ENCODE measurements at regions not wholly inside any gene's neighbourhood (a gene's known extent, or its start where the extent isn't known, plus 50 kb on each side); places are given as distances from the start of the nearest gene placed in this dataset.
"Not testable (repeated sequence)": the region's sequence is repeated elsewhere in the genome, so short reads cannot be mapped to it uniquely, and the experiment has no call there.

DNA sequence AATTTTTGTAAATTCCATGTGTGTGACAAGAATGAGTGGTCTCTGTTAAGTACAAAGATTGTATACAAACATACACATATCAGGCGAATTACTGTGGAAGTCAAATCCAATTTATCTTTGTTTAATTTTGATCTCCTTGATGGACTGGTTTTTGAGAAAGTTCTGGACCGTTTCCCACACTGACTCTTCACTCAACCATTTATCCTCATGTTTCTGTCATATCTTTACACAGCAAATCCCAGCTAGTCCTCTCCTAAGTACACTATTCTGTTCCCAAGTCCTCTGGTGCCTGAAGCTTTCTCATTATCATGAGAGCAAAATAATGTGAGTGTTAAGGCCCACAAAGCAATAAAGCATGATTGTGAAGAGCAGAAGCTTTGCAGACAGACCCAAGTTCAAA is 189.9 kb downstream of the WNT5A start:
- no peak for DNase-seq

DNA sequence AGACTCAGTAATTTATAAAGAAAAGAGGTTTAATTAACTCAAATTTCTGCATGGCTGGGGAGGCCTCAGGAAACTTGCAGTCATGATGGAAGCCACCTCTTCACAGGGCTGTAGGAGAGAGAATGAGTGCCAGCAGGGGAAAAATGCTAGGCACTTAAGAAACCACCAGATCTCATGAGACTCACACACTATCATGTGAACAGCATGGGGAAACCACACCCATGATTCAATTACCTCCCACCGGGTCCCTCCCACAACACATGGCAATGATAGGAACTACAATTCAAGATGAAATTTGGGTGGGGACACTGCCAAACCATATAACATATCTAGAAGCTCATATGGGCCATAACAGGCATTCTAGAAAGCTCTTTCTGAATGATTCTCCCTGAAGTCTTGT is 190.3 kb downstream of the WNT5A start:
- no peak for DNase-seq

DNA sequence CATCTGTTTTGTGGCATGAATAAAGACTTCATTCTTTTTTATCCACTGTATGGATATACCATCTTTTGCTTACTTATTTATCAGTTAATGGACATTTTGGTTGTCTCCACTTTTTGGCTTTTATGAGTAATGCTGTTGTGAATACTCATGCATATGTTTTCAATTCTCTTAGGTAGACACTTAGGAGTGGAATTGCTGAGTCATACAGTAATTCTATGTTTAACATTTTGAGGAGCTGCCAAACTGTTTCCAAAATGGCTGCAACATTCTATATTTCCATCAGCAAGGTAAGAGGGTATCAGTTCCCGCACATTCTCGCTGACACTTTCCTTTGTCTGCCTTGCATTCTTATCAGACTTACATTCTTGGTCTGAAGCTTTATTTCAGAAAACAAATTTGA is 191.1 kb downstream of the WNT5A start:
- DNase-seq: no peak

DNA sequence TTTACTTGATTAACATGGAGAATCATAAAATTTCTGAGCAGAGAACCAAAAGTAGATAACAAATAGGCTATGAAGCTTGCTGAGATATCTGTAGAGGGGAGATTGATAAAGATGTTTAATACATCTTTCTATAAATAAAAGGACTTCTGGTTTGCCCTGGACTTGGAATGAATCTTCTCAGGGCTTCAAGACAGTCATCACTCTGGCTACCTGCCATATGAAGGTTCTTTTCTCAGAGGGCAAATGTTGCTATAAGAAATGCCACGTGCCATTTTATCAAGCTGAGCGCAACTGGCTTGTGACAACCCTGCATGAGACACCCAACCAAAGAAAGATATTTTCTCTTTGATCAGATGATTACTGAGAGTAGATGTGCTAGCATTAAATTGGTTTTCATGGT is 192.5 kb downstream of the WNT5A start:
- no peak for DNase-seq

DNA sequence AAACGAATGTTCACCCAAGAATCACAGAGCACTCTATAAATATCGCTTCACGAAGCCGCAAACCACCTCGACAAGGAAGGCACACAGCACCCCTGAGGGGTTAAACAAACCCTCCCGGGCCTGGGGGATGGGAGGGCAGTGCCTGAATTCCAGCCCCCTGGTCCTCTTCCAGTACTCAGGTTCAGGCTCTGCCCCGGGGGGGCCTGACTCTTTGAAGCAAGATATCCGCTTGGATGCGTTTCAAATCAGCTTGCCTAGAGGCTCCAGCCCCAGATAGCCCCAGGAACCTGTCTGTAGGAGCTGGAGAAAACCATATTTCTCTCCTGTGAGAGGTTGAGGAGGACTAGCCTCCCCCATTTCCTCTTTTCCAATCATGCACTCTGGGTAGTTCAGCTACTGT is 194.7 kb downstream of the WNT5A start:
- no peak for DNase-seq

DNA sequence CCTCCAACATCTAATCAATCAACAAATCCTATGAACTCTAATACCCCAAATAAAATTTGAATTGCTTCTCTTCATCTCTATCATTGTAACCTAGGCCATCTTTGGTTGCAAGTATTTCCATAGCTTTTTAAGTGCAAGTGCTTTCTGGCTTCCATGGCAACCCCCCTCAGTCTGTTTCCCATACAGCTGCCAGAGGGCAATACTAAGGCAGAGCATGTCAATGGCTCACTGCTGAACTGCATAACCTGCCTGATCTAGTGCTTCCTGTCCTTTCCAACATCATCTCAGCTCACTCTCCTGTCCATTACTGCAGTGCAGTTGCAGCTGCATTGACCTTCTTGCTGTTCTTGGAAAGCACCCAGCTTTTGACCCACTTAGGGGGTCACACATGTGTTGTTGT is 198.4 kb downstream of the WNT5A start:
- DNase-seq: no peak

DNA sequence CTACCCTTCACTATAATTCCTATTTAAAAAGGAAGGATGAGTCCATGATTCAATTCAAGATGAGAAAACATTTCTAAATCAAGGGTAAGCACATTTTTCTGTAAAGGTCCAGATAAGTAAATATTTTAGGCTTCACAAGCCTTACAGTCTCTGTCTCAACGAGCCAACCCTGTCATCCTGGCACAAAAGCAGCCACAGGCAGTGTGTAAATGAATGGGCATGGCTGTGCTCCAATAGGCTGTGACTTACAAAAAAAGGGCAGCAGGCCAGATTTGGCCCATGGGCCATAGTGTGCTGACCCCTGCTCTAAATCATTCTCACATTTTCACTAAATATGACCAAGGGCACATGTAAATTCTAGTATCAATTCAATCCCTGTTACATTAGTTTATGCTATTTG is 200.4 kb downstream of the WNT5A start:
- peak in 7 of 51 donors; percentile 1 to 11 (median 2) for DNase-seq

DNA sequence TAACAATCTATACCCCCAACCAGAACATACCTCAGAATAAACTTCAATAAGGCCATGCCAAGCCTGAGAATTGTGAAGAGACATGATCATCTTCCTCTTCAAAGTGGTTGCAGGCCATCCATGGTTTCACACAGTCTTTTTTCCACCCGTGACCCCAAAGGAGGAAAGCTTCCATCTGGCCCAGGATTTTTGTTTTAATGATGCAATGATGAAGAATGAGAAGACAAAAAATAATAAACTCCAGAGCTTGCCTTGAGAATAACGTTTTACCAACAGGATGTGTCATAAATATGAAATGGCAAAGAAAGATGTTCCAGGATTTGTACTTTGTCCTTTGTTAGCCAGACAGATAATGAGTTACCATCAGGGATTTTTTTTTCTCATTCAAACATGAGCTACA is 201.9 kb downstream of the WNT5A start:
- DNase-seq: no peak

DNA sequence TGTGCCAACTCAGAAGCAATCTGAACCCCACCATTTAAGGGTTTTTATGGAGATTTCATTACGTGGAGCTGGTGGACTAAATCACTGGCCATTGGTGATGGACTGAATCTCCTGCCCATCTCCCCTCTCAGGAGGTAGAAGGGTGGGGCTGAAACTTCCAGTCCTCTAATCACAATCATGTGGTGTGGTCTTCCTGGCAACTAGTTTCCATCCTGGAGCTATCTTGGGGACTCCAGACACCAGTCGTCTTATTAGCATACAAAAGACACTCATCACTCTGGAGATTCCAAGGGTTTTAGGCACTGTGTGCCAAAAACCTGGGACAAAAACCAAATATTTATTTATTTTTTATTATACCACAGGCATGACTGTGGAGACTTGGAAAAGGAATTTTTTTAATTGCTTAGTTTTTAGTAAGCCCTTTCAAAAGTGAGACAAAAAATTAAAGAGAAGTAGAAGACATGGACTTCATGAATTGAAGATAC is 203.6 kb downstream of the WNT5A start:
- no peak for DNase-seq

DNA sequence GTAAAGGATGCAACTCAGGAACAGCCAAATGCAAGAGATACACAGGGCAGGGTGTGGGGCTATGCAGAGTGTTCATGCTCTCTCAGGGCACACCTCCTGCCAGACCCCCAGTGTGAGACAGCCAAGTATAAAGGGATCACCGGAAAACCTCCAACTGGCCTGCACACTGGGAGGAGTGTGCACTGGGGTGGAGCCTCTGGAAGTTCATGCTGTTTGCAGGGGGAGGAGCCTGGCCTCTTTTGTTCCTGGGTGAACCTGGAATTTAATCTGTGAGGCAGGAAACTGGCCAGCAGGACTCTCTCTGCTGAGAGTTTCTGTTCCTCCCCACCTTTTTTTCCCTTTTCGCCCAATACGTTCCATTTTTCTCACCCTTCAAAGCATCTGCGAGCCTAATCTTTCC is 204.1 kb downstream of the WNT5A start:
- no peak for DNase-seq

DNA sequence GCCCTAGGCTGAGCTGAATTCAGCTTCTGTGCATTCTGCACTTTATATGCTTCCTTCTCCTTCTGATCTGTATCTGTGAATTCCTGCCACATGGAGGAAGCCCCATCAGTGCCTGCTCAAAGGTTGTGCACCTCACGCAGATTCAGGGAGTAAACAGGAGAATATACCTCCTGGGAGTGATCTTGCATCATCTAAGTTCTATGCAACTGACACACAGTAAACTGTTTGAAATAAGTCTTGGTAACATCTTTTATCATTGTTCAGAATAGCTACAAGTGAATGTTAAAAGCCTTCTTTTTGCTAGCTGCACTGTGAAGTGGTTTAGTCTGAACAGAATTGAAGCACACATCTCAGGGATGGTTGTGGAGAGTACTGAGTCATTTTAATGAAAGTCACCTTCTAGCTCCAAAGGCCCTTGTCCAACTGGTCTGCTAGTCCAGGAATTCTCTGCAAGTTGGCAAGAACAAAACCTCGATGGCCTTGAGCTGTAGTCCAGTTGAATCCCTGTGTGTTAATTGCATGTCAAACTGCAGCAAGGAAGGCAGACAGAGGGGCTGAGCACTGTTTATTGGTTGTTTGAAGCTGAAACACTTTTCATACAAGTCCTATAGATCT is 215.0 kb downstream of the WNT5A start:
- no peak for DNase-seq

DNA sequence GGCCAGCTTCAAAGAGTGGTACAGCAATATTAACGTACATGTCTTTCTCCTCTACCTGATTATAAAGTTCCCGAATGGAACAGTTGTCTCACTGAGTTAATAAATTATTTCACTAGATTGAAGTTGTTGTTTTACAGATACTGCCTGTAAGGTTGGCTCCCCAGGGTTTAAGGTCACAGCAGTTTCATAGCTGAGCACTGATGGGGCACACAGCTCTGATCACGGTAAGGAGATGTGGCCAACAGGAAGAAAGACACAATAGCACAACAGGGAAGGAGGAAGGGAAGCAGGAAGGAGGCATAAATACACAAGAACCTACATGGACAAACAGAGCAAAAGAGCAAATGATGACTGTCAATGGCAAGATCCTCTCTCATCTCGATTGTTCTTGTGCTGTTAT is 215.6 kb downstream of the WNT5A start:
- no peak for DNase-seq

DNA sequence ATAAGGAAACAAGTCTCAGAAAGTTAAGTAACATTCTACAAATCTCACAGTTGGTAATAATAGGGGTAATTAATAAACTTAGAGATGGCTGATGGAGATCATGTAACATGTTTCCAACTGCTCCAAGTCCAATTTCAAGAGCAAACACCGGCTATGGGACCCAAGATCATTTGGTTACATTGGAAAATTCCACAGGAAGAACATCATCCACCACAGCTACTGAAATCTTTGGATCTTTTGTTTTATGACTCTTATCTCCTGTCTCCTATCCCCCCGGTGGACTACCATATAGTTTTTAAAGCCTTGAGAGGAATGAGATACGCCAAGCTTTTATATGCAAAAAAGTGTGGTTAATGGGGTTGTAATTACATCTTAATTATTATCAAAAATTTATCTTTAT is 216.1 kb downstream of the WNT5A start:
- no peak for DNase-seq

DNA sequence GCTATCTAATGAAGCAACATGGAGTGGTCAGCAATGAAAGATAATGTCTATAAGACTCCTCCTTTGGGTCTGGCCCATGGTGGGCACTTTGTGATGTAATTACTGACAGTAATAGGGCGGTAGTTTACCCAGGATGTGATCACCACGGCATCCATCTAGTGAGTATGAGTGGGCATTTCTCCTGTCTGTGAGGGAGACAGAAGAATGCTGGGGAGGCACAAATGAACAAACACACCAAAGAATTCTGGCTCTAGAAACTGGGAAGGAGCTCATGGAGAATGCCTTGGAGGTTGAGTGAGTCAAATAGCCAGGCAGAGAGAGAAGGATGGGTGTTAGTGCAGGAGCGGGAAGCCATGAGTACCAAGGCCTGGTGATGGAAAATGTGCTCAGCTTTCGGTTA is 217.5 kb downstream of the WNT5A start:
- no peak for DNase-seq

DNA sequence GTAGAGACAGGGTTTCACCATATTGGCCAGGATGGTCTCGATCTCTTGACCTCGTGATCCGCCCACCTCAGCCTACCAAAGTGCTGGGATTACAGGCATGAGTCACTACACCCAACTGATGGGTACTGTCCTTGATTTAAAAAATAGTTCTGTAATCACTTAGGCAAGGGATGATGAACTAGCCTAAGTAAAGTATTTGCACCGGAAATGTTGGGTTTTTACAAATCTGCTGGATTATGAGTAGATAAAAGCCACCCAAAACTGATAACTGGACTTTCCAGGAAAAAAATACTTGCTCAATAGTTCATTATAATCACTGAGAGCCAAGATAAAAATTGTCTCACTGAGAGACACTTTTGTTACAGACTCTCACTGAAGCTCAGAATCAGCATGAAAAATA is 218.0 kb downstream of the WNT5A start:
- no peak for DNase-seq

DNA sequence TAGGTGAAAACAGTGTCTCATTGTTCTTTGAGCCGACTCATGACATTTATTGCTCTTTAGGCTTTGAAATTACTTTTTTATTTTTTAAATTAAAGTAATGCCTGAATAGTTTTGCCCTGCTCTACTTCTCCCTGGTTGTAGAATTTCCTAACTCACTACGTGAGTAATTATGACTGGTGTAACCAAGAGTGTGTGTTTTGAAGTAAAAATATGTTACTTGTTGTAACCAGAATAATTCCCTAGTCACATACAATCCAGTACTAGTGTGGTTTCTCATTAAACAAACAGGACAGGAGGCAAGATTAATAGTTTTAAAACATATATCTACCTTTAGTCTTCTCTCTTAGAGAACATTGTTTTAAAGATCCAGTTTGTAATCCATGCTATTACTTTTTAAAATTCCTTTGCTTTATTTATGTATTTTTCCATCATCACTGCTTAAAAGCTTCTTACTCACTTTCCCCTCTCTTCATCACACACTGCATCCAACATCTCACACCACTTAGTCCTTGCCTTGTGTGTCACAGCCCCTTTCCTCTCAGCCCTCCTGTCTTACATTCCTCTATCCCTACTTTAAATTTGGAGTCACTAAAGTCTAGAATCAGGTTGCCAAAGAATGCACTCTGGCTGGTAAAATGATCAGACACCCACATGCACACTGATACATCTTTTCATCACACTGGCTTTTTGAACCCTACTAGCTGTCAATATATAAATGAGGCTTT is 219.7 kb downstream of the WNT5A start:
- DNase-seq: no peak

DNA sequence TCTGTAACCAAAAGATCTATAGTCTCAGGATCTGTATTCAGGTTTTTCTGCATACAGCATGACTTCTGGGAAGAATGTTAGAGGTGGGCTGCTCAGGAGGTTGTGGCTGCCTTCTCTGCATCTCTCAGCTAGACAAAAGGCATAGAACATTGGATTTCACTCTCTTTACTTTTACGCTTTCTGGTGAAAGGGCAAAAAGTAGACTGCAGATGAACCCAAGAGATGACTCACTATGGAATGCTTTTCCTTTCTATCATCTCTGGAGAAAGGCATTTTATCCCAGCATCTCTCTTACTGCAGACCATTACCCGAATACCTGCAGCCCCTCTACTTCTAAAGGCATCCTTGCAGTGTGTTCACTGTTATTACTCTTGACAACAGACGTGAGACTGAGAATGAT is 222.2 kb downstream of the WNT5A start:
- no peak for DNase-seq

DNA sequence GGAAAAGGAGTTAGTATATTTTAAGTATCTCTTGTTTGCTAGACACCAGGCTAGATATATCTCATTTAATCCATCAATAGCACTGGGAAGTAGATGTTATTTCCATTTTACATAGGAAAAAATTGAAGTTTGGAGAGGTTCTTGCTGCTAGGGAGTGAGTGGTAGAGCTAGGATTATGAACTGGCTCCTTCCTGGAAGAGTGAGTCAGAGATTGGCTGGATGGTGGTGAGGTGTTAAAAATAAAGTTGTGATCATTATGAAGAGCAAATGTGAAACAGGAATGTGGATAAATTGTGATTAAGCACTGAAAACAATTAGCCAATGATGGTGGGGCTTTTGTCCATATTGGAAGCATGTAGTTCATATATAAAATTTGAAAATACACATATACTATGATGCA is 234.2 kb downstream of the WNT5A start:
- no peak for DNase-seq

DNA sequence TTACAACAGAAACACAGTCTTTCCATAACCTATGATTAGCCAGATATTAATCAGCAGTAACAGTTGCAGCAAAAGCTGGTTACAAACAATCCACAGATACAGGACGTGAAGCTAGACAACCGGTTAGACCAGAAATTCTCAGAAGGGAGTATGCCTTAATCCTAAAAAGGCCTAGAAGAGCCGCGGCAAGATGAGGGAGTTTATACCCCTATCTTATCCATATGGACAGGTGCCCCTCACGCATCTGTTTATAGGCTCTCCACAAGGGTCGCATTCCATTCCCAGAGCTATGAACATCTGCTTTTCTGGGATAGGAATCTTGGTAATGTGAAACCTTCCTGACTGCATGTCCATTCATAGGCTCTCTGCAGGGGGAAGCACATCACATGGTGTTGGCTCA is 237.9 kb downstream of the WNT5A start:
- not testable (repeated sequence) for DNase-seq

DNA sequence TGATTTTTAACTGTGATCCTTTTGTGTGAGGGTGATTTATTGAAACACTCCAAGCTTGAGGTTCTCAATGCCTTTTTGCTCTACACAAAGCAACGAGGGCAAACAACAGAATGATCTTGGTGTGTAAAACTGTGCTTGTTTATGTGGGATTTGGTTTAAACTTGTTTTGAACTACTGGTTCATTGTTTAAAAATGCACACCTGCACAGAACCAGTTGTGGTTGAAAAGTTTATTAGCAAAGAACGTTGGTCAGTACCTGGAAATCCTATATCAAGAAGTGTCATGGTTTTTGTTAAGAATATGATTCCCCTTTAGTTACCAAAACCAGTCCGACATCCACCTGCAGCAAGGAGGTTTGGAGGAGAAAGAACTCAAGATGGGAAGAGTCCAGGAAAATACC is 239.4 kb downstream of the WNT5A start:
- DNase-seq: no peak

DNA sequence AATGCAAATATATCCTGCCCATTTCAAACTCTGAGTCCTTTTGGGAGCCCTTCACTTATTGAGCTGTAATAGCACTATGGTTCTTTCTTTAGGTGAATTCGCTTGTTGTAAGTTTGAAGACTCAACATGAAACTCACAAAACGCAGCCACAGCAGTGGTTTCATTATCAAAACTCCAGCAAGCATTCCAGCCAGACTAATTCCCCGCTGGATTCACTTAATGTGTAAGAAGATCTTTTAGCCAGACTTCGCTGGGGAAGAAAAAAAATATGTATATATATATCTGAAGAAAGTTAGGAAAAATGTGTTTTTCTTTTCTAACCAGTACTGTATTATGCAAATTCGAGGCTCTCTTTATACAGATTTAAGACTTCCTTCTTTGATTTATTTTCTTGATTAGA is 241.1 kb downstream of the WNT5A start:
- DNase-seq: no peak

DNA sequence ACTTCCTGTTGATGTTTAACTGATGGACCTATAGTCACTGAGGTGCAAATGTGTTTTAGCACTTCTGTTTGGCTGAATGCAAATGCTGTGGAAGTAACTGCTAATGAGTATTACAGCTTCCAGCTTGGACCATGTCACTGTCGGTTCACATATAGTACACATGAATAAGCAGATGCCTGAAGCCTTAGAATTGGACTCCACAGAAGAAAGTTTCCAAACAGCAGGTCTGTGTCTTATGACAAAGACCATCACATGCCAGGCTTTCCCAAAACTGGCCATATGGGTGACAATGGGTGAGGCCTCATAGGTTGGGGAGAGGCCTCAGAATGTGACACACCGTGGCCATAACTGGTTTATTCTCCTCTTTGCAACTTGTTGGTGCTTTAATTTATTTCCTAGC is 241.8 kb downstream of the WNT5A start:
- no peak for DNase-seq

DNA sequence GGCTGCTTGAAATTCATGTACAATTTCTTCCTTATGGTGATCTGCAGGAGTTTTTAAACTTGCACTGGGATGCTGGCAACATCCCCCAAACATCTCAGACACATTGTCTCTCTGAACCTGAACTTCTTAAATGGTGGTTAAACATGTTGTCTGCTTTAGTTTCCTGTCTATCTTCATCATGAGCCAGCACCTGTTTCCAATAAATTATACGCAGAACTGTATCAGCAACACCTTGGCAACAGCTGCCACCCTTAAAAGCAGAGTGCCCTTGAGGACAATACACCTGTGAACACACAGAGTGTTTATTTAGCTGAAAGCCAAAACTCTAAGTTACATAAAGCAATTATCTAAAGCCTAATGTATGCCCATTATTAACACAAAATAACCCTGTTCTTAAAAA is 242.9 kb downstream of the WNT5A start:
- no peak for DNase-seq

DNA sequence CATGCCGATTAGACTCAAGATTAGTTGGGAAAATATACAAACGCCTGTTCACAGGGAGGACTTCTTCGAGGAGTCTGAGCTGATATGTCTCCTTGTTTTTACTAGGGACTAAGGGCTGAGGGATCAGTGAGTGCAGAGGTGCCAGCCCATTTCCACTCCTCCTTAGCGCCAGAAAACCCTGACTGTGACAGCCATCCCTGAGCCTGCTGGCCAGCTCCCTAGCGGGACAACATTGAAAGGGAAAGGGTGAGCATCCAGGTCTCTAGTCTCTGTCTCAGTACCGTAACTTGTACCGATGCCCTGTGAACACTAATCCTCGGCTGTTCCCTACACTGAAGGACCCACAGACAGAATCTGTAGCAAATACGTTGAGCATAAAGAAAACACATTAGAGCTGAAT is 243.4 kb downstream of the WNT5A start:
- DNase-seq: no peak

All from hypothalamus (tissue), 51 donors.